AG09309 (cell line): ENCODE measurements at regions not wholly inside any gene's neighbourhood (a gene's known extent, or its start where the extent isn't known, plus 50 kb on each side); places are given as distances from the start of the nearest gene placed in this dataset.

ENCODE experiments used
- DNase-seq: peaks from one replicate; pipeline ENCODE4 v3.0.0-alpha.2; 2010; ENCODE audit warnings: low read depth
- H3K4me3 ChIP-seq: 2 replicates; pipeline ENCODE4 v1.5.1; 2011; ENCODE audit warnings: mild to moderate bottlenecking, low read depth, low read length, moderate library complexity; ENCODE audit not compliant: control insufficient read depth
- CTCF ChIP-seq: IDR thresholded peaks from 2 replicates; pipeline ENCODE4 v1.5.1; 2011; ENCODE audit warnings: mild to moderate bottlenecking, low read depth, low read length, inconsistent platforms; ENCODE audit not compliant: insufficient read depth, control insufficient read depth; ENCODE audit errors: missing control alignments

DNA sequence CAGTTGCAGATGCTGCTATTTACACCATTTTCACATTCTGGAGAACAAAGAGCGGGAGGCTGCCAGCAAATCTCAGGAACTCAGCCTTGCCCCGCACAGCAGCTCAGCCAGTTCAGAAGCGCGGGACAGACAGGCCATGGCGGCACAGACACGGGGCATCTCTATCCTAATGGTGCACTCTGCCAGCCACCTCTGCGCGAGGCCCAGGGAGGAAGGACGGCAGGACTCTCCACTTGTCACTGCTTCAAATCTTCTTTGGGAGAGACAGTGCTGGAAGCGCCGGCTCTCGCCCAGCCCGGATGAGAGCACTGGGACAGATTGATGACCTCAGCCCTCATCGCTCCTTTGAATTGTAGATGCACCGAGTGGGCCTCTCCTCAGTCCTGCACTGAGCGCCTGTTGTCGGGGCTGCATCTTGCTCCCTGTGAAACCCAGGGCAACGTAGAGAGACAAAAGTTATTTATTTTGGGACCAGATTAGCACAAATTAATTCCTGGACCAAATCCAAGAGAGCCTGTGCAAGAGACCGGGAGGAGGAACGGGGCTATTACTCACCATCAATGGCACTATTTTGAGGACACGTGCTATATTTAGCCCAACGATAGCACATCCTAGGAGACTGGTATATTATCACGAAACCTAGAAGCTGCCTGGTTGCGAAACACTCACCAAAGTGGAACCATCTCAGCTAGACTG lies 211.4 kb upstream of the SMIM21 start:
- peak overlapping the region; percentile 34 for H3K4me3 ChIP-seq
- DNase-seq = no peak
- TF ChIP-seq CTCF = no peak

DNA sequence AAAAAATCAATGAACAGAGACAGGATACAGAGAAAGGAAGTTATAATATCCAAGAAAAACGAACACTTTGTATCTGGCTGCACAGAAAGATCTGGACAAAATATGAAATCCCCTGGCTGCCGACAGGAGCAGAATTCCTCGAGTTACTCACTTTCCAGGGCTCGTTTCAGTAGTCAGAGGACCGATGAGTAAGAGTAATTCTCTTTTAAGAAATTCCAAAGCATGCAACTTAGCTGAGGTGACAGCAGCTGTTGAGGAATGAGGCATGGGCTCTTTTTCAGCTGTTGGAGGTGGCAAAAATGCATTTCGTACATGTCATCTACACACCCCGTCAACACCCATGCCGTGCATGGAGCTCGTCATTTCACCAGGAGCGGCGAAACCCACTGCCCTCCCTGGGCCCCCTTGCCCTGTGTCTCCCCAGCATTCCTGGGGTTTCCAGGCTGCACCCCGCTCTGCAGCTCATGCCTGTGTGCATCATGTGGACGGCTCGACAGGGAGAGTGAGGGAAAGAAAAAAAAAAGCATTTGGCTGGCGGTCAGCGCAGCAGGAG lies 210.8 kb upstream of the SMIM21 start:
- TF ChIP-seq CTCF = peak; percentile 38
- no peak for DNase-seq
- peak overlapping the region; percentile 34 for H3K4me3 ChIP-seq

DNA sequence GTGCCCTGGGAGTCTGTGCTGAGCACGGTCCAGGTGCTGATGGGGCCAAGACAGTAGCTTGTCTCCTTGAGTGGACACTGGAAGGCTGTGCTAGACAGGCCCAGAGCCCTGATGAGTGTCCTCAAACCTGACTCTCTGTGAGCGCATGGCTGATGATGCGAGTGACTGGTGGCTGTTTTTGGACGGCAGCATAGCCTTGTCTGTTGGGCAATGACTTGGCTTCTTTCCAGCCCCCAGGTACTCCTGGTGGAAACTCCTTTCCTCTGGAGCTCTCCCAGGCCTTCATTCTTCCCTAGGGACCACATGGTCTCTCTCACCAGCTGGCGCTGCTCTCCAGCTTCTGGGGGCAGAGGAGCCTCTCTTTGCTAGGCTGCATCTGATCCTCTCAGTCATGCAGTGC lies 207.6 kb upstream of the SMIM21 start:
- no peak for TF ChIP-seq CTCF
- no peak for DNase-seq
- no peak overlapping the region for H3K4me3 ChIP-seq

GRCh38 chr18:75625966-75626365 lies 198.5 kb upstream of the SMIM21 start:
- TF ChIP-seq CTCF = no peak
- no peak overlapping the region for H3K4me3 ChIP-seq
- no peak for DNase-seq

GRCh38 chr18:75624869-75625268 lies 197.4 kb upstream of the SMIM21 start:
- DNase-seq = no peak
- TF ChIP-seq CTCF = no peak
- no peak overlapping the region for H3K4me3 ChIP-seq

DNA sequence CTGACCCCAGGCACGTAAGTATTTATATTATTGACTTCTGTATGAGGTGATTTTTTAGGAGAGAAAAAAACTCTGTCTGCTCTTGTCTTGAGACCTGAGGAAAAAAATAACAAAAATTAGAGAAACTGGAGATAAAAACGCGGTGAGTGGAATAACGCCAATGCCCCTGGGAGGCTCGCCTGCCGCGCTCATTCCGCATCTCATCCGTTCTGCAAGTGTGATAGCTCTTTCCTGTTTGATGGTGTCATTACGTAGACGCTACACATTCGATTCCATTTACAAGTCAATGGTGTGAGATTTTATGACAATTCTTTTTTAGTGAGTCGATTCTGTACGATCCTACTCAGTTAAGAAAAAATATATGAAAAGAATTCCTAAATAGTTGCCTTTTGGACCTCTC lies 194.3 kb upstream of the SMIM21 start:
- no peak for DNase-seq
- TF ChIP-seq CTCF = no peak
- no peak overlapping the region for H3K4me3 ChIP-seq
